ENCODE measurements at regions not wholly inside any gene's neighbourhood (a gene's known extent, or its start where the extent isn't known, plus 50 kb on each side); places are given as distances from the start of the nearest gene placed in this dataset.

DNA sequence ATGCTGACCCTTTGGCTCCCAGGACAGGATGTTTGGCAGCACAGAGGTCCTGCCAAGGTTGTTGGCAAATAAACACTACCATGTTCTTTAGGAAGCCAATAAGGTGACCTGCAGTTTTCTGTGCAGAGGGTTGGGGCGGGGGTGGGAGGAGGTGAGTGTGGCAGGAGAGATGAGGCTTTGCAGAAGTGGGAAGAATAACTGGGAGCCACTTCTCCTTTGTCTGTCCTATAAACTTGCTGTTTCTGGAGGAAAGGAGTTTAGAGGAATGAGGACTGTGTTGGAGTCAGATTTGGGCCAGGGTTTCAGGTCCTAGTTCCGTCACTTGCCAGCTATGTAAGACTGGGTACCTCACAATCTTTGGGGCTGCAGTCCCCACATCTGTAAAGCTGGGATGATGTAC is 187.6 kb upstream of the SPRED2 start:
- WGBS (ENCODE audit: insufficient coverage): 93% methylated on average over 2 of the region's 2 CpGs
- peaks cover 3% of the 10 kb centered on the region for H3K27me3 ChIP-seq (ENCODE audit: control insufficient read depth, insufficient read depth, low read length)
- H3K36me3 ChIP-seq (ENCODE audit: control insufficient read depth, insufficient read depth, low read length): no peaks in the 10 kb centered on the region
- no peaks in the 10 kb centered on the region for H3K9me3 ChIP-seq (replicated peaks; ENCODE audit: control insufficient read depth, low read depth, low read length)
- no peak overlapping the region for H3K27ac ChIP-seq (ENCODE audit: low read length)
- no peaks in the 10 kb centered on the region for H3K4me1 ChIP-seq (ENCODE audit: control insufficient read depth, insufficient read depth, low read length)
- H3K4me3 ChIP-seq (ENCODE audit: low read length): no peak overlapping the region
- no peak for DNase-seq

DNA sequence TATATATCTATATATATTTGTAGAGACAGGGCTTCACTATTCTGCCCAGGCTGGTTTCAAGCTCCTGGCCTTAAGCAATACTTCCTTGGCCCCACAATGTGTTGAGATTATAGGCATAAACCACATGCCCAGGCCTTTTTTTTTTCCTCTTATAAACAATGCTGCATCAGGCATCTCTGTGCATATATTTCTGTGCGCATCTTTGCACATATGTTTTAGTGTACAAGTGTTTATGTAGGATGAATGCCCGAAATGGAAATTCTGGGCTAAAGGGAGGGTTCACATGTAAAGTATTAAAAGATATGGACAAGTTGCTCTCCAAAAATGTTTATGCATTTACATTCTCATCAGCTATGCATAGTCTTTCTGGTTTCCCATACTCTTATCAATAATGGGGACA is 183.2 kb upstream of the SPRED2 start:
- WGBS (ENCODE audit: insufficient coverage): no CpG with 5 or more reads among the region's 2 CpGs
- Histone ChIP-seq H3K27me3 (ENCODE audit: control insufficient read depth, insufficient read depth, low read length) (no peaks in the 10 kb centered on the region), H3K9me3 (replicated peaks; ENCODE audit: control insufficient read depth, low read depth, low read length) (no peaks in the 10 kb centered on the region), H3K4me3 (ENCODE audit: low read length) (no peak overlapping the region), H3K4me1 (ENCODE audit: control insufficient read depth, insufficient read depth, low read length) (peaks cover 15% of the 10 kb centered on the region), H3K27ac (ENCODE audit: low read length) (no peak overlapping the region), H3K36me3 (ENCODE audit: control insufficient read depth, insufficient read depth, low read length) (no peaks in the 10 kb centered on the region)
- DNase-seq: no peak

DNA sequence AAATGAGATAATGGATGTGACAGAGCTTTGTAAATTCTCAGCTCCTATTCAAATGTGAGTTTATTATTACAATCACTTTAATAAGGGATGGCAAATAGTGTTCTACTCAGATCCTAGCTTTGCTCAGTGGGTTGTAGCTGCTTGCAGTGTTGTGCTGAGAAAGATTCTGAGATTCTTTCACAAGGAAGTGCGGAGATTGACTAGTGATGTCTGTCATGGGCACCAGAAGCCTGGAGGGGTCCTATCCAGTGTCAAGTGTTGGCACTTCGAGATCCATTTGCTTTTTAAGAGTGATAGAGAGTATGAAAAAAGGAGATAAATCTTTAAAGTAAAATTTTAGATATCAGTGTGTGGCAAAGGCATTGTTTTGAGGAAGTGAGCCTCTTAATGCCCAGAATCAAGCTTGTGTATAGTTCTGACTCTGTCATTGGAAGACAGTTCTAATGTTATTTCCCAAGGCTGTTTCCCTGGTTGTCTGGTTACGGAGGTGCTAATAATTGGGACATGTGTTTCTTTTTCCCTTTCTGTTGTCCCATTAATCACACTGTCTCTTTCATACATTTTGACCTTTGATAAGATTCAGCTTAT is 181.7 kb upstream of the SPRED2 start:
- DNase-seq: no peak
- no peaks in the 10 kb centered on the region for H3K27me3 ChIP-seq (ENCODE audit: control insufficient read depth, insufficient read depth, low read length)
- WGBS (ENCODE audit: insufficient coverage): 100% methylated on average over 2 of the region's 3 CpGs
- H3K36me3 ChIP-seq (ENCODE audit: control insufficient read depth, insufficient read depth, low read length): no peaks in the 10 kb centered on the region
- H3K27ac ChIP-seq (ENCODE audit: low read length): no peak overlapping the region
- H3K9me3 ChIP-seq (replicated peaks; ENCODE audit: control insufficient read depth, low read depth, low read length): no peaks in the 10 kb centered on the region
- peaks cover 16% of the 10 kb centered on the region for H3K4me1 ChIP-seq (ENCODE audit: control insufficient read depth, insufficient read depth, low read length)
- no peak overlapping the region for H3K4me3 ChIP-seq (ENCODE audit: low read length)

DNA sequence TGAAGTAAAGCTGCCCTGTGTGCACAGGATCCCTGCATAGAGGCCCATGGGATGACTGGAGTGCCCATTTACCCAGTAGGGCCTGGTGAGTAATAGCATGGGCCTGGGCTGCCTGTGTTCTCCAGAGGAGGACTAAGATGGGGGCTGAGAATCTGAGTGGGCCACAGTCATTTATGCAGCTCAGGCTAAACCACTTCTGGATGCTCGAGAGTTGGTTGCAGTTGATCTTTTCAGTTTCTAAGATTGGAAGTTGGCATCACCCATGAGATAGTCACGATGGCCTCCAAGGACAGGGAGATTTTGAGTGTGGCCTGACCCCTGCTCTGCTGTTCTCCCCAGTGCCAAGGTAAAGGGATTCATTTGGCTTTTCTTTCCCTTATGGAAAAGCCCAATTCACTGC is 179.1 kb upstream of the SPRED2 start:
- Histone ChIP-seq H3K27ac (ENCODE audit: low read length) (peak overlapping the region; percentile 17), H3K27me3 (ENCODE audit: control insufficient read depth, insufficient read depth, low read length) (no peaks in the 10 kb centered on the region), H3K4me1 (ENCODE audit: control insufficient read depth, insufficient read depth, low read length) (peaks cover 29% of the 10 kb centered on the region), H3K9me3 (replicated peaks; ENCODE audit: control insufficient read depth, low read depth, low read length) (no peaks in the 10 kb centered on the region), H3K36me3 (ENCODE audit: control insufficient read depth, insufficient read depth, low read length) (no peaks in the 10 kb centered on the region), H3K4me3 (ENCODE audit: low read length) (no peak overlapping the region)
- 58% methylated on average over 2 of the region's 2 CpGs for WGBS (ENCODE audit: insufficient coverage)
- DNase-seq: no peak

DNA sequence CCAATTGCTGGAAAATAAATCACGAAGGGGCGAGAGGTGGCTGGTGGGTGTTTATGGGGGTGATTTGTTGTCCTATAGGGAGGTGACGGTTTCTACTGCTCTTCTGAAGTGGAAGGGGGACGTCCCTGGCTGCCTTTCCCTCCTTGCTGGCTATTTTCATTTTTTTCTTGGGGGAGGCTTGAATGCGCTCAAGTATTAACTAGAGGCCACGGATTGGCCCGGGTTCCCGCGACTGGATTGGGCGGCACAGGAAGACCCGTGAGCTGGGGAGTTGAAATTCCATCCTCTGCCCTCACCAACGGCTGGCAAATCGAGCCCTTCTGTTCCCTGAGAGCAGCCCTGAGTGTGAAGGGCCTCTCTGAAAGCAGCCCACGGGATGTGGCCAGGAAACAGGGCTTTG is 176.5 kb upstream of the SPRED2 start:
- DNase-seq: peak; percentile 81
- Histone ChIP-seq H3K36me3 (ENCODE audit: control insufficient read depth, insufficient read depth, low read length) (no peaks in the 10 kb centered on the region), H3K9me3 (replicated peaks; ENCODE audit: control insufficient read depth, low read depth, low read length) (no peaks in the 10 kb centered on the region), H3K27ac (ENCODE audit: low read length) (peak overlapping the region; percentile 83), H3K4me1 (ENCODE audit: control insufficient read depth, insufficient read depth, low read length) (peaks cover 32% of the 10 kb centered on the region), H3K4me3 (ENCODE audit: low read length) (peak overlapping the region; percentile 2), H3K27me3 (ENCODE audit: control insufficient read depth, insufficient read depth, low read length) (no peaks in the 10 kb centered on the region)
- 22% methylated on average over 5 of the region's 14 CpGs for WGBS (ENCODE audit: insufficient coverage)

DNA sequence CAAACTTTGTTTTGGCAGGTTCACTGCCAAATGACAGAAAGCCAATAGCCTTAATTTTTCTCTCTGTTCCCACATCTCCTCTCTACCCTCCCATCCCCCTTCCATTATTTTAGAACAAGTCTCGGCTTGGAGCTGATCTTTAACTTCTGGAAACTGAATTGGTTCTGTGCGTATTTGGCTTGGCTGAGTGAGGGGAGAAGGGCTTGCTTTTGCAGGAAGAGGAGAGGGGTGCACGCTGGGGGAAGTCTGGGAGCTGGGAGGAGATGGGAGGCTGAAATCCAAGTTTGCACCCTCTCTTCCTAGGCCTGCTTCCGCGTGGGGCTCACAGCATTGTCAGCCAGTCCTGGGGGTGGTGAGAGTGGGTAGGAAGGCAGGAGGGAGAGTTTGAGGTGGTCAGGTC is 176.1 kb upstream of the SPRED2 start:
- DNase-seq: peak; percentile 86
- 23% methylated on average over 2 of the region's 5 CpGs for WGBS (ENCODE audit: insufficient coverage)

DNA sequence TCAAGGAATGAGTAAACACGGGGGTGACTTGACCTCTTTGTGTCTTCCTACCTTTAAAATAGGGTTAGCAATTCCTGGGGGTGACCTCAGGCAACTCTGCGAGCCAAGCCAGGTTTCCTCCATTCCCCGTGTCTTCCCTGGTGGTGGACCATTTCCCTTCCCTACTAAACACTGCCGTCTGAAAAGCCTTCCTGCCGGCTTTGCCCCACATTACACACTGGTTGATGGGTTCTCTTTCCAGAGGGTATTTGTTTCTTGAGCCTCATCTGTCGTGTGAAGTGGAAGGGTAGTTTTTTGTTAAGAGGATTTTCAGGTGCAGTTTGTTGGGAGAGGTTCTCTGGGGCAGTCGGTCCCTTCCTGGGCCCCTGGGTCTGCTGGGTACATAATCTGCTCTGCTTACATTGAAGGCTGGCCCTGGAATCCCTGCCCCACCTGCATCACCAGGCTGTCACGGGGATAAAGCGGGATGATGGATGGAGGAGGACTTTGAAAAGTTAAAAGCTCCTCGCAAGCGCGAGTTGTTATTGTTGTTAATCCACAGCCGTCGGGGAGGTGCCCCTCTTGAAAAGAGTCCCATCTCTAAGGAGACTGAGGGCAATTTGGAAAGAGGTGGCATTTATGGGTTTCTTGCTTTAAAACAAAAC is 175.4 kb upstream of the SPRED2 start:
- peaks cover 27% of the 10 kb centered on the region for H3K4me1 ChIP-seq (ENCODE audit: control insufficient read depth, insufficient read depth, low read length)
- WGBS (ENCODE audit: insufficient coverage): 100% methylated on average over 1 of the region's 14 CpGs
- DNase-seq: no peak
- H3K27ac ChIP-seq (ENCODE audit: low read length): peak overlapping the region; percentile 31
- no peak overlapping the region for H3K4me3 ChIP-seq (ENCODE audit: low read length)
- no peaks in the 10 kb centered on the region for H3K9me3 ChIP-seq (replicated peaks; ENCODE audit: control insufficient read depth, low read depth, low read length)
- no peaks in the 10 kb centered on the region for H3K27me3 ChIP-seq (ENCODE audit: control insufficient read depth, insufficient read depth, low read length)
- H3K36me3 ChIP-seq (ENCODE audit: control insufficient read depth, insufficient read depth, low read length): no peaks in the 10 kb centered on the region

More for the DNA sequence above, 176.1 kb upstream of the SPRED2 start:
- Histone ChIP-seq H3K9me3 (replicated peaks; ENCODE audit: control insufficient read depth, low read depth, low read length) (no peaks in the 10 kb centered on the region), H3K4me1 (ENCODE audit: control insufficient read depth, insufficient read depth, low read length) (peaks cover 32% of the 10 kb centered on the region), H3K36me3 (ENCODE audit: control insufficient read depth, insufficient read depth, low read length) (no peaks in the 10 kb centered on the region), H3K27me3 (ENCODE audit: control insufficient read depth, insufficient read depth, low read length) (no peaks in the 10 kb centered on the region), H3K4me3 (ENCODE audit: low read length) (peak overlapping the region; percentile 2), H3K27ac (ENCODE audit: low read length) (peak overlapping the region; percentile 83)

DNA sequence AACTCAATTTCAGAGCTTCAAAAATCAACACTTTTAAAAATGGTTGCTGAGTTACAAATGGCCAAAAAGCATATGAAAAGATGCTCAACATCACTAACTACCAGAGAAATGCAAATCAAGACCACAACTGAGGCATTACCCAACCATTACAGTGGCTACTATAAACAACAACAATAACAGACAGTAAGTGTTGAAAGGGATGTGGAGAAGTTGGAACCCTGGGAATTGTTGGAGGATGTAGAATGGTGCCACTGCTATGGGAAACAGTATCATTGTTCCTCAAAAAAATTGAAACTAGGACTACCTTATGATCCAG is 173.3 kb upstream of the SPRED2 start:
- DNase-seq: no peak
- Histone ChIP-seq H3K27me3 (ENCODE audit: control insufficient read depth, insufficient read depth, low read length) (no peaks in the 10 kb centered on the region), H3K4me3 (ENCODE audit: low read length) (no peak overlapping the region), H3K9me3 (replicated peaks; ENCODE audit: control insufficient read depth, low read depth, low read length) (no peaks in the 10 kb centered on the region), H3K36me3 (ENCODE audit: control insufficient read depth, insufficient read depth, low read length) (no peaks in the 10 kb centered on the region), H3K27ac (ENCODE audit: low read length) (no peak overlapping the region), H3K4me1 (ENCODE audit: control insufficient read depth, insufficient read depth, low read length) (peaks cover 17% of the 10 kb centered on the region)

DNA sequence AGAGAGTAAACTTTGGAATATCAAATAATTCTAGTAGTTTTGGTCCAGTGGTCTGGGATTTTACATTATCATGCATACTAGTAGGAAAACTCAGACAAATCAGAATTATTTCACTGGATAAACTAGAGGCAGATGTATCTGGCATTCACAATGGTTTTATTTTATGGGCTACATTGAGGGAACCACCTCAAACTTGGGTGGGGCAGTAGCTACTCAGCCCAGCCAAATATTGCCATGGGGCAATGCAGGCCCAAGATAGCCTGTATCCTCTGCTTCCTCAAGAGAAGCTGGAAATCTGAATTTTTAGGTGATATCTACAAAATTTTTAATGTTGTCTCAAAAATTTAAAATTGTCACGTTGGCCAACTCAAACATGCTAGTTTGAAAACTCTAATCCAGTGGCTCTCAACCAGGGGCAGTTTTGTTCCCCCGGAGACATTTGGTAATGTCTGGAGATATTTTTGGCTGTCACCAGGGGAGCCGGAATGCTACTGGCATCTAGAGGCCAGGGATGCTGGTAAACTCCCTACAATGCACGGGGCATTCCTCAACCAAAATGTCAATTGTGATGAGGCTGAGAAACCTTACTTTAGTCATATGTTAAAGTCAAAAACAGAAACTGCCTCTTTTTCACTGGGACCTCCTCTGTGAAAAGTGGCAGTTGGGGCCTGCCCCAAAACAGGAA is 172.8 kb upstream of the SPRED2 start:
- no CpG with 5 or more reads among the region's 4 CpGs for WGBS (ENCODE audit: insufficient coverage)
- no peak overlapping the region for H3K27ac ChIP-seq (ENCODE audit: low read length)
- H3K4me1 ChIP-seq (ENCODE audit: control insufficient read depth, insufficient read depth, low read length): peaks cover 17% of the 10 kb centered on the region
- no peaks in the 10 kb centered on the region for H3K36me3 ChIP-seq (ENCODE audit: control insufficient read depth, insufficient read depth, low read length)
- no peak overlapping the region for H3K4me3 ChIP-seq (ENCODE audit: low read length)
- H3K9me3 ChIP-seq (replicated peaks; ENCODE audit: control insufficient read depth, low read depth, low read length): no peaks in the 10 kb centered on the region
- DNase-seq: no peak
- H3K27me3 ChIP-seq (ENCODE audit: control insufficient read depth, insufficient read depth, low read length): no peaks in the 10 kb centered on the region

DNA sequence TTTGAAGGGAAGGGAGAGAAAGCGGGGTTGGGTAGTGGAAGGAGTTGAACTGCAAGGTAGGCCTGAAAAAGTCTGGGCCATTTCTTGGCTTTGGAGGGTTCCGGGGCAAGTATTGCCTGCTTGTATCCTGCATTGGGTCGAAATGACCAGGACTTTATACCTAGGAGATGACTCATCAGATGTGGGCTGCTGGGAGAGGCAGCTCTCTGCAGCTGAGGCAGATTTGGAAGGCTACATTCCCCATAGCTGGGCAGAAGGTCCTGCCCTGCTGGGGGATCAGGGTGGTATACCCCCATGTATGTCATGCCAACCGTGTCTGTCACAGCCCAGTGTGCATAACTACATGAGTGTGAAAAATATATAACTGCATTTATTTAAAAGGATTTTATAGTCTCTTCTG is 171.8 kb upstream of the SPRED2 start:
- H3K4me3 ChIP-seq (ENCODE audit: low read length): no peak overlapping the region
- H3K27ac ChIP-seq (ENCODE audit: low read length): no peak overlapping the region
- H3K36me3 ChIP-seq (ENCODE audit: control insufficient read depth, insufficient read depth, low read length): no peaks in the 10 kb centered on the region
- H3K4me1 ChIP-seq (ENCODE audit: control insufficient read depth, insufficient read depth, low read length): peaks cover 17% of the 10 kb centered on the region
- no peaks in the 10 kb centered on the region for H3K27me3 ChIP-seq (ENCODE audit: control insufficient read depth, insufficient read depth, low read length)
- DNase-seq: no peak
- no peaks in the 10 kb centered on the region for H3K9me3 ChIP-seq (replicated peaks; ENCODE audit: control insufficient read depth, low read depth, low read length)
- WGBS (ENCODE audit: insufficient coverage): 89% methylated on average over 3 of the region's 4 CpGs

All from muscle of leg (tissue), 3 donors.